ENCODE measurements at regions not wholly inside any gene's neighbourhood (a gene's known extent, or its start where the extent isn't known, plus 50 kb on each side); places are given as distances from the start of the nearest gene placed in this dataset.

DNA sequence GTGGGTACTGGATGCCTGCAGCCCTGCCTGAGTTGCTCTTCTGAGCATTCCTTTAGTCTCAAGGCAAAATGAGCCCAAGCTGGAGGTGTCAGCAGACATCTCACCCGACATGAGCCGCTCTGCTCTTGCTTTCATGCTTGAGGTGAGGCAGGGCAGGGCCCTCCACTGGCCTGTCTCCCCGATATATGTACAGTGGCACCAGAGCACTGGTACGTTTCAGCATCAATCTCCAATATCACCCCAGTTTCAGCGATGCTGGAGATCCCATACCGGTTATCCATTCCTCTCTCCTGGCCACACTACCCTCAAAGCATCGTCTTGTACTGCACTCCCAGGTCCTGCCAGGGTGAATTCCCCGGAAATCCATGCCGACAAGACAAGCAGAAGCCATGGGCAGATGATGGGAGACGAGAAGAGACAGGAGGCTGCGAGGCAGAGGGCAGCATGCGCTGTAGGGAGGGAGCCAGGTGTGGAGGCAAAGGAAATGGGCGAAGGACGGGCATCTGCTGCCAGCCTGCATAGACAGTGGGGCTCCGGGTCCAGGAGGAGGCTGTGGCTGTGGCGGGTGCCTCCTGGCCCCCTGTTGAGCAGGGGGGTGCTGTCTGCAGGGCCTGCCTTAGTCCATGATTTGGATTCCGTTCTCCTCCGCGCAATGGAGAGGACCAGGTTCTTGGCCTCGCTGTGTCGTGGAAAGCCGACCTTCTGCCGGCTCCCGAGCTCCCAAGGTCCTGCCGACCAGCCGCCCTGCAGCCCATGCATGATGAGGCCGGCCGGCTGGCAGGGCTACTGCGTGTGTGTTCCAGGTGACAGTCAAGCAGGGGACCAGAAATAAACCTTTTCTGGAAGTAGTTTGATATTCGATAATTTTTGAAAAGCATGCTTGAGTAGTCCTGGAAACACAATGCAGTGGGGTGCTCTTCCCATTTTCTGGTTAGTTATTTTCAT, 152.2 kb upstream of the IRX2 start:
- TF ChIP-seq EP300 (IDR thresholded peaks at IDR 0.05) (no peak), CTCF (IDR thresholded peaks at IDR 0.05) (no peak), POLR2A (IDR thresholded peaks at IDR 0.05) (no peak)

All from tibial nerve (tissue), 4 donors.